Activated CD8-positive, alpha-beta memory T cell treated with anti-CD3 and anti-CD28 coated beads for 48 hours (primary cell): ENCODE measurements at regions not wholly inside any gene's neighbourhood (a gene's known extent, or its start where the extent isn't known, plus 50 kb on each side); places are given as distances from the start of the nearest gene placed in this dataset.

ENCODE experiments used
- DNase-seq, 3 experiments: peaks; one replicate each; pipeline ENCODE4 v3.0.0-alpha.2; 2020; ENCODE audit warnings: low read depth in 2 of 3, low spot score in 2 of 3

DNA sequence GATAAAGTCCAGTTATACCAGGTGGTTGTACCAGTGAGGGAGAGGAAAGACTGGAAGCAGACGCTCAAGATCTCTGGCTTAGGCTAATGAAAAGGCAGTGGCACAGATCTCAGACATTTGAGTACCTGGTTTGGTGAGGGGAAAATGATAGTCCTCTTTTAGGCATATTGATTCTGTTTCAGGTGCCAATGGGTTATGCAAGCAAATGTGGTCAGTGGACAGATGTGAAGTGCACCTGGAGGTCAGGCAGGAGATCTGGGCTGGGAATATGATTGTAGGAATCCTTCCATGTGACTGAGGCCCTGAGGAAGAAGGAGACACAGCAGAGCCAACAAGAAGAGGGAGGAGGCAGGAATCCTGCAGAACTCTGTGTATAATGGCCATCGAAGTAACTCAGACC is 63.7 kb upstream of the SMARCA2 start:
- no peak for DNase-seq

DNA sequence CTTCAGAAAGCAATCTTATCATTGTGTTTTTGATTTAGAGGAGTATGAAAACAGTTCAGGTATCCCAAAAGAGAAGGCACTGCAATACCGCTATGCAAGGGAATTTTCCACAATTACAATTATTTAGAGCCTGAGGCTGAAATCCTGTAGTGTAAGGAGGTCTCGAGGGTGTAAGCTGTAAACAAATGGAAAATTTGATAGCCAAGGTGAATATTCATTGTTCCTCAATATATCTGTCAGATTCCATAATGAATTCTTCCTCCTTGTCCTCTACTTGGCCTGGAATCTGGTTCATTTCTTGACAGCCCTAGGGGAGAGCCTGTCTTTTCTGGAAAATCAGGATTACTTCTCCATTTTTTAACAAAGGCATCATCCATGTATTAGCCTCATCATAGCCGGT is 63.1 kb upstream of the SMARCA2 start:
- DNase-seq = no peak

DNA sequence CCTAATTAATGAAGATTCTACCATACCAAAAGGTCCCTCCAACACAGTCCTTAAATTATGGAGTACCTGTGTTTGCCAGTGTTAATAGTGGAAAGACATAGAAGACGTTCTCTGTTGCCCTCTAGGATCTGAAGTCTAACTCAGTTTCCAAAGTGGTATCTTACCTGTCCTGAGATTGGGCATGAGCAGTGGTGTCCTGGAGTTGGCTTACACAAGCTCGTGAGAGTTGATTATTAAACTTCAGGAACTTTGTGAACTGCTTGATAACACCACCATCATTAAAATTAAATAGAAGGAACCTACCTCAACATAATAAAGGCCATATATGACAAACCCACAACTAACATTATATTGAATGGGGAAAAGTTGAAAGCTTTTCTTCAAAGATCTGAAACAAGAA is 60.9 kb upstream of the SMARCA2 start:
- no peak for DNase-seq

DNA sequence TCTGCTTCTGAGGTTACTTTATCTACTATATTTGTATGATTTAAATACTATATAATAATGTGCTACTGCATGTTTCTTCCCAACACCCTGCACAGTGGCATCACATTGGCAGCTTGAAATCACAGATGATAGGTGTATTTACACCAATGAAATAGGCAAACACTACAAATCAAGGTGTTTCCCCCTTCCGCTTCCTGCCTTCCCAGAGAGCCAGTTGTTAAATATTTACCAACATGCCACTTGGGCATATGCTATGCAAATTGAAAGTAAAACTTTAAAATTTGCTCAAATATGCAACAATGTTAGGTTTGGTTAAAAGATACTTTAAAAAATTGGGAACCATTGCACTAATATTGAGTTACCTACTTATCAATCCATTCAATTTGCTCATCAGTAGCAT is 58.2 kb upstream of the SMARCA2 start:
- DNase-seq = no peak

DNA sequence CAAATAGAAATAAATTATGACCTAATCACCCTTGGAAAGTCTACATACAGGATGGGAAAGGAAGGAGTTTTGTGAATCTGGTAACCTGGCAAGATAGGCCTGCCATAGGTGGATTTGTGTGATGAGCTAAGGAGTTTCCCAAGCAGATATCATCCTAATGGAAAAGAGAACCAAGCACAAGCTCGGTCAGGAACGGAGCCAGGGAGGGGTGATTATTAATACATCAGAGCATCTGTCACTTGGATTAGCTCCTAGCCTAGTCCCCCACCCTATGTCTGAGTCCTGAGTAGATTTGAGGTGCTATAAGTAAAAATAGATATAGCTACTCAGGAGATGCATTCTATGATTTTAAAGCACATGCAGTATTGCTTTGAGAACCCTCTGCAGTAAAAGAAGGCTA is 57.3 kb upstream of the SMARCA2 start:
- DNase-seq = no peak

DNA sequence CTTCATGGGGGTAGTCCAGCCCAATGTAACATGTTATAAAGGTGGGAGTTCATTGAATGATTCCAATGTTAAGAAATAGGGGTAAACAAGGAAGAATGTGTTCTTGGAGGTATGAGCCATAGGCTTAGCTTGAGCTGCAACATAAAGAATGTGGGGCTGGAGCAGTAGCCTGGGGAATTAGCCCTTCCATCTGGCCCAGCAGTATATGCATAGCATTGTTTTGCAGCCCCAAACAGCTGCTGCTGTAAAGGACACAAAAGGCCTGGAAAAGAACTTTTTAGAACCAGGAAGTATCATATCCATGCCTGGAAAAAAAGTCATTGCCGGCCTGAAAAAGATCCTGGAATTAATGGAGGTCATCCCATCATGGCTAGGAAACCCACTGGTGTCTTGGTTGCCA is 55.8 kb upstream of the SMARCA2 start:
- DNase-seq = no peak

DNA sequence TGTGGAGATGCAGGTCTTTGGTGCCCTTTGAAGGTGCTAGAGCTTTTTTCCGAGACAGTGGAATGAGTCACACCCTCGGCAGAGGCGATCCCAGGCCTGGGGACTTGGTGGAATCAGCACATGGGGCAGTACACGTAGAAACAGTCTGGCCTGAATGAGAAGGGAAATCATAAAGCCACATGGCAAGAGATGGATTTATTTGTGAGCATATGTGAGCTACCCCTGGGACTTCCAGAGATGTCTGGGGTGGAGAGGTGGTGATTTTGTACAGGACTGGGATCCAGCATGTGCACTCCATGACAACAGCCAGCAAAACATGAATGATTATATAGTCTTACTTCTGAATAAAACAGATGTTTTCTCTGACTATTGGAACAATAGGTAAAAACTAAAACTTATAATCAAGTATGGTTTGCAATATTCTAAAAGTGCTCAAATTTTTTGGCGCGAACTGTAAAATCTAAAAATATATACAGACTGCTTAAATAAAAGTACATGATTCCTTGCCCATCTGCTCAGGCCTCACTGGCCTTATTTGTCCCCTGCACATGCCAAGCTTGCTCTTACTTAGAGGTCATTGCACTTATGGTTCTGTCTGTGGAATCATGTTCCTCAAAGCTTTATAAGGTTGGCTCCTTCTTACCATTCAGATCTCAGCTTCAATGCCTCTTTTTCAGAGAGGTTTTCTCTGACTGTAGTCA is 54.7 kb upstream of the SMARCA2 start:
- no peak for DNase-seq

DNA sequence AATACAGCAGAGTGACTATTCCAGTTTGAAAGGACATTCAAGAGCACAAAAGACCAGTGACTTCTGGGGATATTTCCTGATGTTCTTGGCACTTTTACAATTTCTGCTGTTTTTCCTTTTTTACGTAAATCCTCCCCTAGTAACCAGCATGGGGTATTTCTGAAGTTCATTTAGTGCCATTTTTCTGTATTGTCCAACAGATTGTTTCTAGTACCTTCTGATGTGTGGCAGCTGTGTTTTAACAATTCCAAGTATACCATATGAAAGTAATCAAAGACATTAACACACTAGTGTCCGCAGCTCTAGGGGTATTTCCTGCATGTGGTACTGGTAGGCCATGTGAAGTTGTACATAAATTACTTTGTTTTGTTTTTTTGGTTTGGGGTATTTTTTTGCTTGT is 53.0 kb upstream of the SMARCA2 start:
- DNase-seq = no peak

DNA sequence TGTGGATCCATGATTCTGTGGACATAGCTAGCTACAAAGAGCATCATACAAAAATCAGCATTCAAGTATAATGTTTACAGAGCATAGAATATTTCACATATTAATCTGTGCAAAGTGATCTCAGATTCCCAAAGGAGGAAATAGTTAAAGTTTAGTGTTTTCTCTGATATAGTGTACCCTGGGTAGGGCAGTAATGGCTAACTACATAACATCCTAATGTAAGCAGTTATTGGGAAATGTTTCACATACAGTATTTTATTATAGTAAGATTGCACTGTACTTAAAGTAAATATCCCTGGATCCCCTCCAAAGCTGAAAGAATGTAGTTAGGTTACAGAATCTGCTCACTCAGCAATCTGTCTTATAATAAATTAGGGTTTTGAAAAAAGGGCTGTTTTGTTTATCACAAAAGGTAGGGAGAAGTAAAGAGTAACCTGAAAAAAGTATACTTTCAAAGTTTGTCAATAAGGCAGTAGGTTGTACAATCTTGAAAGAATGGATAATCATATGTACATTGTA is 52.5 kb upstream of the SMARCA2 start:
- no peak for DNase-seq

DNA sequence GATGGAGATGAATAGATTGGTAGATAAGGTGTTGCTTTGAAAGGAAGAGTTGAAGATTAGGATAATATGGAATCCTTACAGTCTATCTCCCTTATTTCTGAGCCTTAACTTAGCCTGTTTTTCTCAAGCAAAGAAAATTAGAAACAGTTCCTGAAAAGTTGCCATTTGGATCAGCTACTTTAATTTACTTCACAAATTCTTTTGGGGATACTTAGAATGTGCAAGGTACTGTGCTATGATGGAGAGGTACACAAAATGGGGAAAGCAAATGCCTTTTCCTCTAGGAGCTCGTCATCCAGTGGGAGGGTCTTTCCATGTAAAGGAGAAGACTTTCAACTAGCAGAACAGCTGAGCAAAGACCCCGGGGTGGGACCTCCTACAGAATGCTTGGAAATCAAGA is 51.1 kb upstream of the SMARCA2 start:
- no peak for DNase-seq
